22Rv1 (cell line): ENCODE measurements at regions not wholly inside any gene's neighbourhood (a gene's known extent, or its start where the extent isn't known, plus 50 kb on each side); places are given as distances from the start of the nearest gene placed in this dataset.

Experiments used
- CTCF ChIP-seq: fragments of 450-650 bp; IDR thresholded peaks from 2 replicates; pipeline ENCODE4 v1.5.1; 2017; ENCODE audit warnings: mild to moderate bottlenecking
- ZFX ChIP-seq: fragments of 450-650 bp; IDR thresholded peaks from 2 replicates; pipeline ENCODE4 v1.6.1; 2017; ENCODE audit warnings: antibody characterized with exemption, borderline replicate concordance

- no peak for TF ChIP-seq CTCF
- TF ChIP-seq ZFX = no peak
These were observed 102.7 kb upstream of the VANGL1 start for GRCh38 chr1:115539061-115539460.
